ENCODE measurements at regions not wholly inside any gene's neighbourhood (a gene's known extent, or its start where the extent isn't known, plus 50 kb on each side); places are given as distances from the start of the nearest gene placed in this dataset.

DNA sequence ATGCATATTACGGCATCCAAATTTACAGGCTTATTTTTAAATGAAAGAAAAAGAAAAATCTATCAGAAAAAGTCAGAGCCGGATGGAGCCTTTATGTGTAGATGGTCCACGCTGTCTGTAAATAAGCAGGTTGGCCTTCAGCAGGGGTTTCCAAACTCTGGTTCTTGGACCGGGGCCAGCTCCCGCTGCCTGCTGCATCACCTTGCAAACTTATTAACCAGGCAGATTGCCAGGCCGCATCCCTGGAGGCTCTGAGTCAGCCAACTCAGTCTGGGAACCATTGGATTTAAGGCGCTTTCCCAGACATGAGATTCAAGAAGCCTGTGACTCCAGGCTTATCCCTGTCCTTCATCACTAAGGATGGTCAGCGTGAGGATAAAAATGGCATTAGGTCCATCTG, 212.4 kb downstream of the OPA1 start:
- peak; percentile 81 for DNase-seq

DNA sequence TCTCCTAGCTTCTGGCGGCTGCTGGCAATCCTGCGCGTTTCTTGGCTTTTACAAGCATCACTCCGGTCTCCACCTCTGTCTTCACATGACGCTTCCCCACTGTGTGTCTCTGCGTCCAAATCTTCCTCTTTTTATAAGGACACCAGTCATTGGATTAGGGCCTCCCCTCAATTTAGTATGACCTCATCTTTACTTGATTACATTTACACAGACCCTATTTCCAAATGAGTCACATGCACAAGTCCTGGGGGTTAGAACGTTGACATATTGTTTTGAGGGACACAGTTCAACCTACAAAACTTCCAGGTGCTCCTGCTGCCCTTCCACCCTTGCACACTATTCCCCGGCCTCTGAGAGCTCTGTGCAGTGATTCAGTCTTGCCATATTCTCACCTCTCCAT, 215.3 kb downstream of the OPA1 start:
- no peak for DNase-seq

DNA sequence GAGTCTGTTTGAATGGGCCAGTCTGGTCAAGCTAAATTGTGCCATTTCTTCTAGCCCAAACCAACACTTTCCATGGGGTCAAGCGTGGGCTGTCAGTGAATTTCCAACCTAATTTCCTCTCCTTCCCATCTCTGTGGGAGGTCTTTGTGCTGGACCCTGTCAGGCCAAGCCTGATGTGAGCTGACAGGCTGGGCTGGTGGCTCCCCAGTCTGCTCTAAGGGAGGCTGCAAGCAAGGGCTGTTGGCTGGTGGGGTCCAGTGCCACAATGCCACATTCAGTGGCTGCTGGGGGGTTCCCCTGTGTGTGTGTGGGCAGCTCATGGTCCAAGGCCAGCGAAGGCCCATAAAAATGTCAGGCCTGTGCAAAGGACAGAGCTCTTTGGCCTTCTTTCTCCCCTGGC, 216.1 kb downstream of the OPA1 start:
- no peak for DNase-seq

DNA sequence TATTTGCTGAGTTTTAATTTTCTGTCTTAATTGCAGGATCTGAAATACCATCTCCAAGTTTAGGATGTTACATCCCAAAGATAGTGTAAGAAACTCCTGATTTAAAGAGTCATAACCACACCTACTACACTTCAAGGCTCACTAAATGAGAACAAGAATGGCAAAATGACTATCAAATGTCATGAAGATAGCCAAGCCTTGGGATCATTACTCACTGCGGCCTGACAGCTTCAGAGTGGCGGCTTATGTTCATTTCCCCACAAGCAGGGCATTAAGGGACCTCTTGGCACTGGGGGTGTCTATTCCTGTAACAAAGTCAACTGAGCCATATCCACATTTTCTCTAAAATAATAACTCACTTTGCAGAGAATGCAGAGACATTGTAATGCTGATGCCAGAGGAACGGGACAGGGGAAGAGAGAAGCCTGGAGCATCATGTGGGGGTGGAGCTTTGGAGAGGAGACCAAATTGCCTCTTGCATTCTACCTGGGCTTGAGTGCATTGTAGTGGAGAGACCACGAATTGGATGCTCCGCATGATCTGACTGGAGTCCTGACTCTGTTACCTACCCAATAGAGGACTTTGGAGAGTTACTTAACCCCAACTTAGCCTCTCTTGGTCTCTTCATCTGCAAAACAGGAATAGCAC, 219.2 kb downstream of the OPA1 start:
- no peak for DNase-seq

DNA sequence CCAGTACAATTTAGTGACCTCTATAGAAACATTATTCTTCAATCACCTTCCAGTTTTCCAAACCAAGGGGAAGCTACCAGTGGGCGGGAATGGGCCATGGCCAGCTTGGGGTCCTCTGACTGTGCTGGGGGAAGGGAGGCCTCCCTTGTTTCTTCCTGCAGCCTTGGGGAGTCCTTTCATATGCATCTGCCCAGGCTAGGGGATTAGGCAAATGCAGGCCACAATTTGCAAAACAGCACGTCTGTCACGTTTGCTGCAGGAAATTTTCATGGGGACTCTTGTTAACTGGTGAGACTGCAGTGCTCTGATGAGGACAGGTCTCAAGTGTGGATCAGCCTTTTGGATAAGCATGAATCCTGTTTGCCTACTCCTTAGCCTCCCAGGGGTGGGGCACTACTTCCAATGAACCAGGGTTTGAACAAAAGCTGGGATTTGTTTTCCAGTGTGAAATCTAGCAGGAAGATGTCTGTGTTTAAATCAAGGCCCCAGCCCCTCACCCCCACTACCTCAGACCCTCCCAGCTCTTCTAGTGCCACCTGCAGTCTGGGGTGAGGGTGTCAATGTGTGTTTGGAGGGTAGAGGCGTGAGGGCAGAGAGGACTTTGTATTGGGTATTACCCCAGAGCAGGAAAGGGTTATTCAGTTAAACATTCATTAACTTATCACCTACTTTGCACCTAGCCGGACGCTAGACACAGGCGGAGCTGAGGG, 219.9 kb downstream of the OPA1 start:
- no peak for DNase-seq

DNA sequence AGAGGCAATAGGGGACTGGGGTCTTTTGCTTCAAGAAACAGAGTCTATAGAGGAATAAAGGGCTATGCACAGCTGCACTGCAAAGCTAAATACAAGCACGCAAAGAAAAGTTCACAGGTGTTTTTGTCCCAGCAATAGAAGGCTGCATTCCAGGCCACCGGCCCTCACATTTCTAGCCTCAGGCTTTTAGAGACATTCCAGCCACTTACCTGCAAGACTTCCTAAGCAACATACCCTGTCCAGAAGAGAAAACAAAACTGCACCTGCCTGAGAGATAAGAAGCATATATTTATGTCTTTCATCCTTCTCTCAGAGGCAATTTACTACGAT, 220.5 kb downstream of the OPA1 start:
- no peak for DNase-seq

DNA sequence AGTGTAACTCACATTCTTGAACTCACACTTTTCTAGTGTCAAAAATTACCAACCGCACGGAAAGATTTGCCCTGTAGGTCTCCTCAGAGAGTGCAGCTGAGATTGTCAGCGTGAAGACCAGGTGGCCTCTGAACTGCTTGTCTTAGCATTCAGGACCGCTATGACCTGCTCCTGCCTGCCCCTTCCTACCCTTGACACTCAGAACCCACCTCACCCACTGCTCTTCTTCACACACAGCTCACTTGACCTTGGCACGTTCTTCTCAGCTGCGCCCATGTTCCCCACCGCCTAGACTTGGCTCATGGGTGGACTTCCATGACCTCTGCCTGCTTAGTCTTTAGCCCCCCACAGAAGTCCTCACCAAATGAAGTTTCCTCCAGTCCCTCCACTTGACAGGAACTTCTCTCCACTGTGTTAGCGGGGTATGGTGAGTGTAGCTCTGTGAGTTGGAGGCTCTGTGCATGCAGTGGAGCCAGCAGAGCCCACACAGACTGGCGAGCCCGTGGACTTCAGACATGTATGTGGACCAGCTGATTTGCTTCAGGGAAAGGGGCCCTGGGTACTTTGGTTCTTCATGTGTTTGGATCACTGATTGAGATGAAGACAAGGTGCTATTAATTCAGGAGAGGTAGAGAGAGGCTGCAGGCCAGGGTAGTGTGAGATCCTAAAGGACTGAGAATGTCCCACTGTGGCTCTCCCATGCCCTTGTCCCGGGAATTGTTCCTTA, 221.3 kb downstream of the OPA1 start:
- no peak for DNase-seq

DNA sequence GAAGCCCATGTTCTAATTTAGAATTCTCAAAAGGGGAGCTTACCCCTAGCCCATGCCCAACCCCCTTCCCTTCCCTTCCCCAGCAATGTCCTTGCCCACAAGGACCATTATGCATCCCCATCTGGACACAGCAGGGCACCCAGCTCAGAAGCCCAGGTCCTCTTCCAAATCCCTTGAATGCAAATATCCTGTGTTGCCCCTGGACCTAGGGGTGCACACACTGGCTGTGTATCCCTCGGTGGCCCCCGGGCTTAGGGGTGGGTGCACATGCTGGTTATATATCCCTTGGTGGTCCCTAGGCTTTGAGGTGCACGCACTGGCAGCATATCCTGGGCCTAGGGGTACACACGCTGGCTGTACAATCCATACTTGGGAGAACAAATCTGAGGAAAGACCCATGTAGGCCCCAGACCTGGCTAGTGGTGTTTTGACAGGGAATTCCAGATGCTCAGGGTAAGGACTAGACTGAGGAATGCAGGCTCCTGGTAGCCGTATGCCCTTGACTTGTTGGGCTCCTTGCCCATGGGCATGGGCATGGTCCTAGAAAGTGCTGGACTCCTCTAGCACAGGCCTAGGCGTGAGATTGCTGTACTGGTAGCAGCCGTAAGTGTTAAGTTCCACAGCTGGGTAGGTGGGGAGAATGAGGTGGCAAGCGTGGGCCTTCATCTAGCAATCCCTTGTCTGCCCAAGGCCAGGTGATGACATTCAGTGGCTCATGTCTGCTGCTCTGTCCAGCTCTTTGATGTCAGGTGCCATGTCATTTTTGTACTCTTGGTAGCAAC, 222.4 kb downstream of the OPA1 start:
- DNase-seq, result no peak

DNA sequence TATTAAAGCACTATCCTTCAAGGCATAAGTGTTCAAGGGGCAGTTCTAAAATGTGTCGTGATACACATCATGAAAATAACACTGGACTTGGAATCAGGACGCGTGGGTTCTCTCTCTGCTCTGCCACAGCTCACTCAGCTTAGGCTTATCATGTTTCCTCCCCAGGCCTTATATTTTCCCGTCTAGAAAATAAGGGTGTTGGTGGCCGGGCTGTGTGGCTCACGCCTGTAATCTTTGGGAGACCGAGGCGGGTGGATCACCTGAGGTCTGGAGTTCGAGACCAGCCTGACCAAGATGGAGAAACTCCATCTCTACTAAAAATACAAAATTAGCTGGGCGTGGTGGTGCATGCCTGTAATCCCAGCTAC, 223.0 kb downstream of the OPA1 start:
- no peak for DNase-seq

DNA sequence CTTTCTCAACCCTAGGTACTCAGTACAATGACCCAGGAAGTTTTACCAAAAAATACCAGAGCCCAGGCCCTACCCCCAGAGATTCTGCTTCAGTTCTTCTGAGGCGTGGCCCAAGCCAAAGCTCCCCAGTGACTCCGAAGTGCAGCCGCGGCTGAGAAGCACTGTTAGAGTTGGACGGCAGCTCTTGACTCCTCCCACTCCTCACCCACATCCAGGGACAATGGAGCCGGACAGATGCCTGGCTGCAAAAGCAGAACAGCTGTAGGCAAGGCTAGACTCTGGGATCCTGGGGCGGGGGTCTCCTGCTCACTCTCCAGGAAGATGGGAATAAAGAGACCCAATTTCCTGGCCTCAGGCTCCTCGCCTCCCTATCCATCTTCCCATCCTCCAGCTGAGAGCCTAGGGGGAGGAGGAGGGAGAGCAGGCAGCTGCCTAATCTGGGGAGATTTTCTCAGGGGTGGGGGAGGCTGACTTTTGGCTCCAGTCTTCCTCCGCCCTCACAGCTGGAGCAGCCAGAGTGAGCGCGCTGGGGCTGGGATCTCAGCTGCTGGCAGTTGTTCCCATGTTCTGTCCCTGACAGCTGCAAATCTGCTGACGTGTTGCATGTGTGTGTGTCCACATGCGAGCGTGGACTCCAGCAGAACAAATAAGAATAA, 223.8 kb downstream of the OPA1 start:
- peak; percentile 28 for DNase-seq

DNA sequence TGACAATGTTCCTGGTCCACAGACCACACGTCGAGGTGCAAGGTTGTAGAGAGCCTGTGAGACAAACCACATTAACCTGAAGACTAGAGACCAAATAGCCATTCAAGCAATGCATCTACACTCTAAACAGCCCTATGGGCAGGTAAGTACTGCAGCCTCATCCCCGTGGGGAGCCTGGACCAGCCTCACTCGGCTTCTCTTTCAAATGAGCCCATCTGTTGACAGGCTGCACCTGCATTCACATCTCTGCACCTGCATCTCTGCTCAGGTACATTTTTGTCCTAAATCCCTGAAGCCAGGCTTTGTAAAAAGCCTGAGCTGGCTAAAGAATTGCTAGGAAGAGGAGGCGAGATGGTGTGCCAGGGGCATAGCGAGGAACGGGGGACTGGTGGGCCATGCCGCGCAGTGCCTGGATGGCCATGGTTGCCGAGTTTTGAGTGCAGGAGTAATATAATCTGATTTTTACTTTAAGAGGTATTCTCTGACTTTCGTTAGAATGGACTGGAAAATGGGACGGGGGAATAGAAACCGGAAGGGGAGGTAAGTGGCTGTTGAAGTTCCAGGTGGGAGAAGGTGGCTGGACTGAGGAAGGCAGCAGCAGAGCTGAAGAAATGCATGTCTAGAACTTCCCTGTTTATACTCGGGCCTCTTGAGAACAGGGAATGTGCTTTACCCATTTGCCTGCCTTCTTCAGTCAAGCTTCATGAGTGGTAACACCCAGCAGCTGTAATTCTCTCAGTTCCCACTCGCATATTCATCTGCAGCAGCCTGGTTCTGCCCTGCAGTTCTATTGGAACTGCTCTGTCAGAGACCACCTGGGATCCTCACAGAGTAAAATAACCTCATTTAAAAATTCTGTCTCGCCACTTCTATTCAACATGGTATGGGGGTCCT, 226.4 kb downstream of the OPA1 start:
- no peak for DNase-seq

DNA sequence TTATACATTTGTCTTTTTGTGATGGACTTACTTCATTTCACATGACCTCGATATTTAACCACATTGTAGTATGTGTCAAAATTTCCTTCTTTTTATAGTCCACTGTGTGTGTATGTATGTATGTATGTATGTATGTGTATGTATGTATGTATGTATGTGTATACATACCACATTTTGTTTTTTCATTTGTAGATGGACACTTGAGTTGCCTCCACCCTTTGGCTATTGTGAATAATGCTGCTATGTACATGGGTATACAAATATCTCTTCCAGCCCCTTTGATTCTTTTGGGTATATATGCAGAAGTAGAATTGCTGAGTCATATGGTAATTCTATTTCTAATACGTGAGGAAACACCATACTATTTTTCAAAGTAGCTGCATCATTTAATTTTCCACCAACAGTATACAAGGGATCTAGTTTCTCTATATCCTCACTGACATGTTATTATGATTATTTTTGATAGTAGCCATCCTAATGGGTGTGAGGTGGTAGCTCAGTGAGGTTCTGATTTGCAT, 228.2 kb downstream of the OPA1 start:
- no peak for DNase-seq

DNA sequence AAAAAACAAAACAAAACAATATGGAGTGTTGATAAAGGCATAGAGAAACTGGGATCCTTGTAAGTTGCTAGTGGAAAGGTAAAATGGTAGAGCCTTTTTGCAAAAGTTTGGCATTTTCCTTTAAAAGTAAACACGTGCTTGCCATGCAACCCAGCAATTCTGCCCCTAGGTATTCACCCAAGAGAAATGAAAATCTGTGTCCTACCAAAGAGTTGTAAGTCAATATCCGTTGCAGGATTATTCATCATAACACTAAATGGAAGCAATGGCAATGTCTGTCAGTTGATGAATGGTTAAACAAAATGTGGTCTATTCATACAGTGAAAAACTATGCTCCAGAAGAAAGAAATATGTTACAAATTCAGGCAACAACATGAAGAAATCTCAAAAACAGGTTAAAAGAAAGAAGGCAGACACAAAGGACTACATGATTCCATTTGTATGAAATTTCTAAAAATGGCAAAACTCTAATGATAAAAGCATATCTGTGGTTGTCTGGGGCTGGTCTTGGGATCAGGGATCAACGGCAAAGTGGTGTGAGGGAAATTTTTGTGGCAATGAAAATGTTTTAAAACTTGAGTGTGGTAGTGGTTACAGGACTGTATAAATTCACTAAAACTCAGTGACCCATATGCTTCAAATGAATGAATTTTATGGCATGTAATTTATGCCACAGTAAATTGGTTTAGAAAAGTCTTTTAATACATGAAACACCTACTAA, 229.6 kb downstream of the OPA1 start:
- peak; percentile 51 for DNase-seq

DNA sequence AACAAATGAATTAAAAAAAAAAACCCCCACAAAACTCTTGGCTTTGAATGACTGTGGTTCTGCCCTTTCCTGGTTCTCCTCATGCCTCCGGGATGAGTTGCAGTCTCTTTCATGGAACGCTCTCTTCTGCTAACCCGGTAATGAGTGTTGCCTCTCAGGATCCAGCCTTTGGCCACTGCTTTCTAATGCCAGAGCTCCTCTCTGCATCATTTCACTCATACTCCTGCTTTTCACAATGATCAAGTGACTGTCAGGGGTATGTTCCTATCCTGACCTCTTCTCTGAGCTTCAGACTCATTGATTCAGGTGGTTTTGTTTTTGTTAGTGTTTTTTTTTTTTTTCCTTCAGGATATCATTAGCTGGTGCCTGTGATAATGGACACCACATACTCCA, 230.2 kb downstream of the OPA1 start:
- DNase-seq, result peak; percentile 17

DNA sequence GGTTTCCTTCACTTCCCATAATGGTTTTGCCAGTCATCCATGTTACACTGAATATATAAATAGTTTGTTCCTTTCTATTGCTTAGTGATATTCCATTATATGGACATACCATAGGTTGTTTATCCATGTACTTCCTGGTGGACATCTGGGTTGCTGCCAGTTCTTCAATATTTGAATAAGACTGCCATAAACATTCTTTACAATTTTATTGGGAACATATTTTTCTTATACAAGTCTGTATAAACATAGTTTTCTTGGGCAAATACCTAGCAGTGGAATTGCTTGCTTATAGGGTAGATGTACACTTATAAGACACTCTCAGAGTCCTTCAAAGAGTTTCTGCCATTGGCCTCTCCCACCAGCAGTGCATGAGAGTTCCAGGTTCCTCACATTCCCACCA, 231.4 kb downstream of the OPA1 start:
- no peak for DNase-seq

DNA sequence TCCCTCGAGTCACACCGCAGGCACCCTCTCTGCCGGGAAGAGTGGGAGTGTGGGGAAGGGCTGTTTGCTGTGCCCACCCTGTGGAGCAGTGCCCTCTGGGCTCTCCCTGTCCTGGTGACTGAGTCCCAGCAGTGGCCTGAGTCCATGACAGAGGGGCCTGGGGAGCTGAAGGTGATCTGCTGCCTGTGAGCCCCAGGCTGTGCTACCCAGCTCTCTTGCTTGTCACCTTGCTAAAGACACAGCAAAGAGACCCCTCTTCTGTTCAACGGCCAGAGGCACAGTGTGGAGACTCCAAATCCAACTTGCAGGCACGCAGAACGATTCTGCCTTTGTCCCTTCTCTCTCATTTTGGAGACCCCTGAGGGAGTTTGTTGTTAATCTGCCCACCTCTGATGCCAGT, 232.6 kb downstream of the OPA1 start:
- no peak for DNase-seq

DNA sequence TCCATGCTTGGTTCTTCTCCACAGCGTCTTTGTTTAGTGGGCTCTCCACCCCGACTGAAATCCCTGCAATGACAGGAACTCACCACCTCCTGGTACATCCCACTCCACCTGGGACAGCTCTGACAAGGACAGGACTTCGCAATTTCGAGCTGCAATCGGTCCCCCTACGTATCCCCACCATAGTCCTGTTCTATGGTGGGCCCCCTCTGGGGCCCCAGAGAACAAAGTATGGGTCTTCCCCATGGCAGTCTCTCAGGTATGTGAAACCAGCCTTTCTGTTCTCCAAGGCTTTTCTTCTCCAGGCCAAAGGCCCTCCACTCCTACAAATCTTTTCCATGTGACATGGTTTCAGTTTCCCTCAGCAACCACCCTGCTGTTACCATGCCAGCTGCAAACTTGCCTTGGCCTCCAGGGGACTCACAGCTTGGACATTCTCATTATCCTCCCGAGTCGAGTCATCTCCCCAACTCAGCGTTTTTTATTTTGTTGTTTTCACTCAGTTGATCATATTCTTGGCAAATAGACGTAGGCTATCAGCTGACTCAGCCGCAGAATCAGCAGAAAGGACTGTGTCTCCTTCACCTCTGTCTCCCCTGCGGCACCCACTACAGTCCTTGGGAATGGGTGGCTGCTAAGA, 233.3 kb downstream of the OPA1 start:
- peak; percentile 46 for DNase-seq

DNA sequence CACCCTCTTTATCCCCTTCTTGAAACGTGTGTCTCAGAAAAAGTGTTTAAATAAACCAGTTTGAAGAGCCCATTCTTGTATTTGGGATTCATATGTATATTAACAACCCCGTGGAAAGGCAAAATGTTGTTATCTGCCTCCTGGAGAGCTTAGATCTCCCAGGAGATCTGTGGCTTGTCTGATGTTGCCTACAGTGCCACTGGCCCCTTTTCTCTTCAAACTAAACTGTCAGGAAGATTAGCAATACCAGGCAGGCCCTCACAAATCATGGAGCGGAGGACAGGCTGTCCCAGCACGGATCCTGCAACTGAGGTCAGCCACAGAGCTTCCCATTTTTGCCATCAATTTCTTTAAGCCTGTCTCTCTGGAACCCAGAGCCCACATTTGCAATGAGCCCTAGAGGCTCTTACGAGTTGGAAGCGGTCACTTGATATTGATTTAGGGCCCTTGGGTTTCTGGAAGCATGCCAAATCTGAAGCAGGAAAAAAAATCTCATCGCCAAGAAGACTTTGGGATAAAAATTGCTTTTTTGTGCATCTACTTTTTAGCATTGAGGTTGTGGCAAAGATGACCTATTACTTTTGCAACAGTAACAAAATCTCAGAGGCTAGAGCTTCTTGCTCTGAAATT, 234.1 kb downstream of the OPA1 start:
- DNase-seq, result no peak

DNA sequence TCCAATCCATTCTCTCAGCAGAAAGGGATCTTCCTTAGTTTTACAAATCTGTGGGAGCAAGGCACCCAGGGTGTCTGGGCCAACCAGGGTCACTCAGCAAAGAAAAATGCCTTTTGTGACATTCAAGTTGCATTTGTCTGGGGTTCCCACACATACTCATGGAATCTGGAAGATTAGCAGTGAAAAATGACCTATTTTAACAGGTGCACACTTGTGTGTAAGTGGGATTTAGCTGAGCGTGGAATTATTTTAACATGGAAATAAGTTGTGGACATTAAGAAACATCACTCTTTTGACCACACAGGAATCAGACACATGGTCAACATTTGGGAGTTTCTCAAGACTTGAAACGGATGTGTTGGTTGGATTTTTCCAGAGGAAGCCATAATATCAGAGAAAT, 234.9 kb downstream of the OPA1 start:
- DNase-seq, result no peak

DNA sequence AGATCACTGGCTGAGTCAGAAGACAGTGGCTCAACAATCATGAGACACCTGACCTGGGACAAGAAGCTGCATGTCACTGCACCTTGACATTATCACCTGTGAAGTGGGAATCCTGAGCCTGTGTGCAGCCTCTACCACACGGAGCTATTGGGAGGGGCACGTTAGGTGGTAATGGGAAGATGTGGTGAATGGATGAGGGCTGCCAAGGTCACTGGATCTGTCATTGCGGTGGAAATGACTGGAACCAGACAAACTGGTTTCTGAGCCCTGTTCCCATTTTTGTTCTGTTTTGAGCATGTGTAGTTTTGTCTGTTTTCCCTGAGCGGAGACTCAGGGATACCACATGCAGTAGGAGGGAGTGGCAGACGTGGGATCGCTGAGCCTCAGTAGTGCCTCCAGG, 235.5 kb downstream of the OPA1 start:
- DNase-seq, result no peak
